MCF 10A (cell line): ENCODE measurements at regions not wholly inside any gene's neighbourhood (a gene's known extent, or its start where the extent isn't known, plus 50 kb on each side); places are given as distances from the start of the nearest gene placed in this dataset.

Source experiments
- BruUV-seq: library from RNA; stranded (reverse); fragments of 400-500 nt; replicated peaks from 2 replicates; lab custom pipeline; 2021; lab: Mats Ljungman, UMichigan
- CTCF ChIA-PET: fragments of 300-600 bp; sonication (Branson Sonifier 250); formaldehyde crosslinking; extraction: SDS; loops from one replicate; lab custom pipeline; 2021; ENCODE audit warnings: antibody characterized with exemption, inconsistent platforms; lab: Yijun Ruan, JAX
- POLR2A ChIA-PET: fragments of 300-600, 350-650 bp; sonication (Branson Sonifier 250); formaldehyde crosslinking; extraction: SDS; loops from one replicate; lab custom pipeline; 2020; ENCODE audit warnings: antibody characterized with exemption, inconsistent platforms; lab: Yijun Ruan, JAX
- DNase-seq: peaks from one replicate; pipeline ENCODE4 v3.0.0-alpha.2; 2018; ENCODE audit not compliant: unreplicated experiment
- H3K27ac Mint-ChIP-seq: one replicate; pipeline ENCODE4 v1.8.0; 2022; ENCODE audit warnings: mild to moderate bottlenecking, low read depth, mixed read lengths; ENCODE audit not compliant: unreplicated experiment
- H3K27me3 Mint-ChIP-seq: one replicate; pipeline ENCODE4 v1.8.0; 2022; ENCODE audit warnings: mixed read lengths; ENCODE audit not compliant: insufficient read depth, unreplicated experiment
- H3K36me3 Mint-ChIP-seq: one replicate; pipeline ENCODE4 v1.8.0; 2022; ENCODE audit warnings: mild to moderate bottlenecking, moderate library complexity, mixed read lengths; ENCODE audit not compliant: insufficient read depth, unreplicated experiment
- H3K4me1 Mint-ChIP-seq: one replicate; pipeline ENCODE4 v1.8.0; 2022; ENCODE audit warnings: mixed read lengths; ENCODE audit not compliant: insufficient read depth, unreplicated experiment
- H3K4me3 Mint-ChIP-seq: one replicate; pipeline ENCODE4 v1.8.0; 2022; ENCODE audit warnings: mild to moderate bottlenecking, moderate library complexity, mixed read lengths; ENCODE audit not compliant: unreplicated experiment
- H3K9me3 Mint-ChIP-seq: one replicate; pipeline ENCODE4 v1.8.0; 2022; ENCODE audit warnings: mixed read lengths; ENCODE audit not compliant: unreplicated experiment
- CTCF ChIP-seq: fragments of 200-600 bp; IDR thresholded peaks from one replicate; pipeline ENCODE4 v1.8.0; 2022; ENCODE audit warnings: antibody characterized with exemption, mild to moderate bottlenecking; ENCODE audit not compliant: unreplicated experiment
- intact Hi-C: fragments of 100-400 bp; cut with micrococcal nuclease; formaldehyde crosslinking; loops from 2 replicates; pipeline ENCODE4 v1.14.1; 2022

GRCh38 chr13:103184413-103184812 lies 118.2 kb upstream of the SLC10A2 start:
- BruUV-seq = no TSS peak
- Mint-ChIP-seq H3K9me3 (no peaks in the 10 kb centered on the region), H3K4me3 (no peak overlapping the region)

GRCh38 chr13:103178986-103179943 lies 113.0 kb upstream of the SLC10A2 start:
- no TSS peak for BruUV-seq
- H3K27me3 Mint-ChIP-seq = no peaks in the 10 kb centered on the region
- intact Hi-C loops = no loop called here
- no peak for DNase-seq
- H3K27ac Mint-ChIP-seq = no peak overlapping the region
- H3K4me3 Mint-ChIP-seq = no peak overlapping the region
- TF ChIP-seq CTCF = no peak
- ChIA-PET CTCF (no interaction called here), POLR2A (no interaction called here)
- H3K9me3 Mint-ChIP-seq = no peaks in the 10 kb centered on the region
- H3K36me3 Mint-ChIP-seq = no peaks in the 10 kb centered on the region
- no peaks in the 10 kb centered on the region for H3K4me1 Mint-ChIP-seq

More at GRCh38 chr13:103184413-103184812, 118.2 kb upstream of the SLC10A2 start:
- intact Hi-C loops = loop anchor here (10.0 kb wide), 1 partner anchor 1580 kb away; no protein-coding TSS in a partner anchor
- Mint-ChIP-seq H3K4me1 (peaks cover 5% of the 10 kb centered on the region), H3K36me3 (no peaks in the 10 kb centered on the region), H3K27me3 (no peaks in the 10 kb centered on the region), H3K27ac (no peak overlapping the region)
- no peak for TF ChIP-seq CTCF
- no peak for DNase-seq
- CTCF ChIA-PET = no interaction called here
- POLR2A ChIA-PET = no interaction called here

GRCh38 chr13:103174966-103175365 lies 108.7 kb upstream of the SLC10A2 start:
- ChIA-PET POLR2A (no interaction called here), CTCF (interaction anchor here (0.9 to 1.2 kb wide), 2 partner anchors 13 to 305 kb away, joined by 3 to 7 read pairs; no protein-coding TSS in a partner anchor)
- Mint-ChIP-seq H3K4me3 (no peak overlapping the region), H3K27ac (no peak overlapping the region), H3K27me3 (no peaks in the 10 kb centered on the region), H3K9me3 (no peaks in the 10 kb centered on the region), H3K4me1 (no peaks in the 10 kb centered on the region), H3K36me3 (no peaks in the 10 kb centered on the region)
- BruUV-seq = no TSS peak
- no peak for DNase-seq
- no peak for TF ChIP-seq CTCF
- intact Hi-C loops = no loop called here

GRCh38 chr13:103168901-103169508 lies 102.8 kb upstream of the SLC10A2 start:
- Mint-ChIP-seq H3K27ac (no peak overlapping the region), H3K36me3 (no peaks in the 10 kb centered on the region), H3K4me1 (no peaks in the 10 kb centered on the region), H3K9me3 (peaks cover 5% of the 10 kb centered on the region), H3K27me3 (no peaks in the 10 kb centered on the region), H3K4me3 (no peak overlapping the region)
- intact Hi-C loops = no loop called here
- ChIA-PET POLR2A (no interaction called here), CTCF (no interaction called here)
- no peak for TF ChIP-seq CTCF
- BruUV-seq = no TSS peak
- no peak for DNase-seq
